Renal cortex interstitium (tissue), 11 donors: ENCODE measurements at regions not wholly inside any gene's neighbourhood (a gene's known extent, or its start where the extent isn't known, plus 50 kb on each side); places are given as distances from the start of the nearest gene placed in this dataset.

Experiments
- DNase-seq, 11 donors: peaks; one replicate each; pipeline ENCODE4 v3.0.0-alpha.2; 2013; ENCODE audit warnings: low read depth in 9 of 11, low spot score in 4 of 11; ENCODE audit errors: extremely low read depth in 1 of 11

GRCh38 chr13:30843548-30843947 lies 62.5 kb upstream of the MEDAG start:
- DNase-seq, result no peak

GRCh38 chr13:30844548-30845296 lies 61.3 kb upstream of the MEDAG start:
- no peak for DNase-seq

GRCh38 chr13:30845297-30846214 lies 60.5 kb upstream of the MEDAG start:
- no peak for DNase-seq

- DNase-seq, result no peak
Observed at GRCh38 chr13:30846311-30846710, 59.8 kb upstream of the MEDAG start.

GRCh38 chr13:30846866-30847265 lies 59.2 kb upstream of the MEDAG start:
- DNase-seq, result no peak

GRCh38 chr13:30847650-30848307 lies 58.3 kb upstream of the MEDAG start:
- DNase-seq, result no peak

- no peak for DNase-seq
Observed at GRCh38 chr13:30848332-30849027, 57.6 kb upstream of the MEDAG start.

- DNase-seq, result no peak
Observed at GRCh38 chr13:30849611-30850010, 56.5 kb upstream of the MEDAG start.

- no peak for DNase-seq
Observed at GRCh38 chr13:30850204-30850866, 55.7 kb upstream of the MEDAG start.

GRCh38 chr13:30850867-30851211 lies 55.2 kb upstream of the MEDAG start:
- no peak for DNase-seq

GRCh38 chr13:30851697-30852096 lies 54.4 kb upstream of the MEDAG start:
- DNase-seq, result no peak

- no peak for DNase-seq
Observed at GRCh38 chr13:30855569-30855968, 50.5 kb upstream of the MEDAG start.

- DNase-seq, result no peak
Observed at GRCh38 chr13:30856005-30856790, 49.9 kb upstream of the MEDAG start.
